Adrenal gland (tissue), 9 donors: ENCODE measurements at regions not wholly inside any gene's neighbourhood (a gene's known extent, or its start where the extent isn't known, plus 50 kb on each side); places are given as distances from the start of the nearest gene placed in this dataset.

Experiments used
- DNase-seq, 7 donors: peaks; one replicate each; pipeline ENCODE4 v3.0.0-alpha.2; 2019 to 2020
- H3K27ac ChIP-seq, 5 donors: fragments of 200-600 bp; sonication (generic) in 4 of 5; 1 replicate in 3 of 5; 2 replicates in 2 of 5; pipeline versions ENCODE4 v1.5.1 to v1.8.0; 2016 to 2020; ENCODE audit warnings: mild to moderate bottlenecking in 1 of 5
- H3K27me3 ChIP-seq: fragments of 200-600 bp; 2 replicates; pipeline ENCODE4 v1.8.0; 2021
- H3K36me3 ChIP-seq, 2 donors: fragments of 200-600 bp; replicated peaks in 1 of 2; 1 replicate in 1 of 2; 2 replicates in 1 of 2; pipeline versions ENCODE4 v1.5.1 to v1.8.0; 2018 to 2022
- H3K4me1 ChIP-seq, 2 donors: fragments of 200-600 bp; replicated peaks in 1 of 2; 1 replicate in 1 of 2; 2 replicates in 1 of 2; pipeline versions ENCODE4 v1.5.1 to v1.8.0; 2018 to 2021
- H3K4me3 ChIP-seq, 4 donors: fragments of 200-600 bp; sonication (generic) in 3 of 4; one replicate each; pipeline ENCODE4 v1.5.1; 2016 to 2018
- H3K9me3 ChIP-seq, 3 donors: fragments of 200-600 bp; sonication (generic) in 1 of 3; replicated peaks in 1 of 3; 1 replicate in 2 of 3; 2 replicates in 1 of 3; pipeline versions ENCODE4 v1.5.1 to v1.8.0; 2016 to 2021
- CTCF ChIP-seq, 6 experiments: fragments of 450-650 bp in 4 of 6; fragments of 200-600 bp in 2 of 6; sonication (generic) in 1 of 6; IDR thresholded peaks; 1 replicate in 5 of 6; 2 replicates in 1 of 6; pipeline versions ENCODE4 v1.5.1 to v1.8.0; 2016 to 2021; ENCODE audit warnings: antibody characterized with exemption in 6 of 6, mild to moderate bottlenecking in 2 of 6, moderate library complexity in 1 of 6
- POLR2A ChIP-seq, 2 donors: fragments of 450-650 bp; IDR thresholded peaks; one replicate each; pipeline ENCODE4 v1.6.1; 2017; ENCODE audit warnings: antibody characterized with exemption in 2 of 2, mild to moderate bottlenecking in 2 of 2, moderate library complexity in 1 of 2
- WGBS, 4 donors: extraction: QIAGEN DNeasy Blood & Tissue Kit in 2 of 4; methylation state at CpG; one replicate each; pipeline versions ENCODE4 v1.1.5 to v1.1.7; 2013 to 2017; 5-methylcytosine and 5-hydroxymethylcytosine counted together
- intact Hi-C, 2 donors: fragments of 100-400 bp; cut with DNase I; formaldehyde crosslinking; loops; one replicate each; pipeline versions ENCODE4 v1.14.1 to v1.15.0; 2022 to 2023
- donor health status: healthy with polysubstance abuse.
- donor health status: Bipolar disorder and iron deficiency.
- donor health status: DM: yes; HTN: yes; CAD: no.
- donor health status: DM: no; HTN: no; CAD: no.
- donor health status: DM: no; HTN: no; CAD: no.

- no peak overlapping the region for H3K4me3 ChIP-seq
- intact Hi-C loops = no loop called here
- TF ChIP-seq POLR2A (IDR thresholded peaks at IDR 0.05) (no peak), CTCF (IDR thresholded peaks at IDR 0.05) (no peak)
- no peak for DNase-seq
- H3K4me1 ChIP-seq = no peaks in the 10 kb centered on the region
- 89 to 96% (median 95%) methylated on average over 2 of the region's 2 CpGs for whole genome bisulfite sequencing, 4 donors
- H3K27ac ChIP-seq = no peak overlapping the region
- no peaks in the 10 kb centered on the region for H3K36me3 ChIP-seq
- H3K27me3 ChIP-seq = no peaks in the 10 kb centered on the region
- H3K9me3 ChIP-seq = no peaks in the 10 kb centered on the region
These were observed 321.9 kb upstream of the EMCN start for GRCh38 chr4:100839712-100840111.

- intact Hi-C loops = no loop called here
- Histone ChIP-seq H3K4me3 (no peak overlapping the region), H3K4me1 (no peaks in the 10 kb centered on the region), H3K27ac (no peak overlapping the region), H3K27me3 (no peaks in the 10 kb centered on the region), H3K9me3 (no peaks in the 10 kb centered on the region), H3K36me3 (no peaks in the 10 kb centered on the region)
- WGBS, 4 donors = 86 to 100% (median 92%) methylated on average over 1 of the region's 1 CpG
- TF ChIP-seq CTCF (IDR thresholded peaks at IDR 0.05) (no peak), POLR2A (IDR thresholded peaks at IDR 0.05) (no peak)
- no peak for DNase-seq
These were observed 320.5 kb upstream of the EMCN start for GRCh38 chr4:100838286-100838685.

- Histone ChIP-seq H3K4me3 (no peak overlapping the region), H3K36me3 (no peaks in the 10 kb centered on the region), H3K9me3 (no peaks in the 10 kb centered on the region), H3K27me3 (no peaks in the 10 kb centered on the region), H3K4me1 (no peaks in the 10 kb centered on the region), H3K27ac (no peak overlapping the region)
- no peak for DNase-seq
- intact Hi-C loops = no loop called here
- 62 to 96% (median 74%) methylated on average over 1 of the region's 1 CpG for WGBS, 4 donors
- TF ChIP-seq POLR2A (IDR thresholded peaks at IDR 0.05) (no peak), CTCF (IDR thresholded peaks at IDR 0.05) (no peak)
These were observed 319.1 kb upstream of the EMCN start for GRCh38 chr4:100836929-100837328.

GRCh38 chr4:100834616-100835015 lies 316.8 kb upstream of the EMCN start:
- no peaks in the 10 kb centered on the region for H3K27me3 ChIP-seq
- intact Hi-C loops = no loop called here
- H3K4me3 ChIP-seq = no peak overlapping the region
- no peak overlapping the region for H3K27ac ChIP-seq
- H3K36me3 ChIP-seq = no peaks in the 10 kb centered on the region
- DNase-seq = no peak
- no peaks in the 10 kb centered on the region for H3K9me3 ChIP-seq
- no peaks in the 10 kb centered on the region for H3K4me1 ChIP-seq
- no peak for TF ChIP-seq CTCF (IDR thresholded peaks at IDR 0.05)
- no peak for TF ChIP-seq POLR2A (IDR thresholded peaks at IDR 0.05)
